ENCODE measurements at regions not wholly inside any gene's neighbourhood (a gene's known extent, or its start where the extent isn't known, plus 50 kb on each side); places are given as distances from the start of the nearest gene placed in this dataset.

GRCh38 chr6:27146706-27147505 lies 100.6 kb upstream of the PRSS16 start:
- peak; percentile 59 for DNase-seq
- Histone ChIP-seq H3K27me3 (ENCODE audit: low read depth) (no peaks in the 10 kb centered on the region), H3K9me3 (replicated peaks) (no peaks in the 10 kb centered on the region), H3K36me3 (peaks cover 13% of the 10 kb centered on the region), H3K4me3 (peak overlapping the region; percentile 74), H3K4me1 (peaks cover 35% of the 10 kb centered on the region), H3K27ac (replicated peaks) (peak overlapping the region; percentile 92)
- TF ChIP-seq CTCF (IDR thresholded peaks at IDR 0.05; ENCODE audit: borderline replicate concordance), result no peak
- intact Hi-C loops (cut with micrococcal nuclease), result no loop called here

DNA sequence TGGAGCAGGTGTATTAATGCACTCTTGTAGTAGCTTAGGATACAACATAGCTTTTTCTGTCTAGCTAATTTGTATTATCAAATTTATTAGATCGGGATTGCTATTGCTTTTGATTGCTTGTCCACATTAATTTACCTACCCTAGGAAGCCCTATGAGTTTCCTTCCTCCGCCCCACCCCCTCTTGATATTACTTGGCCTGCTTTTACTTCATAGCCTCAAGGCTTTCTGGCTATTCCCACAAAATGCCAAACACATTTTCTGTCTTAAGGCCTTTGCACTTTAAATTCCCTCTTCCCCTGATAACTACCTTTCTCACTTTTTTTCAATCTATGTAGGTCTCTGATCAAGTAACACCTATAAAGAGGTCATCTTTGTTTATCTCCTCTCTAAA lies 99.1 kb upstream of the PRSS16 start:
- Histone ChIP-seq H3K4me3 (no peak overlapping the region), H3K9me3 (replicated peaks) (no peaks in the 10 kb centered on the region), H3K36me3 (peaks cover 2% of the 10 kb centered on the region), H3K27ac (replicated peaks) (no peak overlapping the region), H3K27me3 (ENCODE audit: low read depth) (no peaks in the 10 kb centered on the region), H3K4me1 (peaks cover 34% of the 10 kb centered on the region)
- intact Hi-C loops (cut with micrococcal nuclease), result no loop called here
- TF ChIP-seq CTCF (IDR thresholded peaks at IDR 0.05; ENCODE audit: borderline replicate concordance), result no peak
- DNase-seq, result no peak

GRCh38 chr6:27149150-27149549 lies 98.4 kb upstream of the PRSS16 start:
- intact Hi-C loops (cut with micrococcal nuclease), result no loop called here
- TF ChIP-seq CTCF (IDR thresholded peaks at IDR 0.05; ENCODE audit: borderline replicate concordance), result no peak
- no peak overlapping the region for H3K4me3 ChIP-seq

DNA sequence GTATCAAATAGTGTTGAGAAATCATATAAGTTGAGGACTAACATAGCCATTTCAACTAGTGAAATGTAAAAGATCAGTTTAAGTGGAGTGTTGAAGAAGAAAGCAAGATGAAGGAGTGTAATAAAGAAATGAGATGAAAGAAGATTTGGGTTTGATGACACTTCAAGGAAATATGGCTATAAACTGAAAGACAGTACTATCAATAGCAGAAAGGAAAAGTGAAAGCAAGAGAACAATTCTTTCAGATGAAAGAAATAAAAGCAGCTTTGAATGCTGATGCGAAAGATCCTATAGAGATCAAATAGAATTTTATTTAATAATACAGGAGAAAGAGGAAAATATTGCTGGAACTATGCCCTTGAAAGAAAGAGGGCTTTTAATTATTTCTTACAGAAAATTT lies 92.8 kb upstream of the PRSS16 start:
- no peak overlapping the region for H3K27ac ChIP-seq (replicated peaks)
- DNase-seq, result no peak
- H3K27me3 ChIP-seq (ENCODE audit: low read depth), result peaks cover 6% of the 10 kb centered on the region

More at GRCh38 chr6:27149150-27149549, 98.4 kb upstream of the PRSS16 start:
- H3K4me1 ChIP-seq, result peaks cover 27% of the 10 kb centered on the region
- no peak for DNase-seq
- H3K36me3 ChIP-seq, result no peaks in the 10 kb centered on the region
- no peaks in the 10 kb centered on the region for H3K9me3 ChIP-seq (replicated peaks)
- H3K27ac ChIP-seq (replicated peaks), result no peak overlapping the region
- no peaks in the 10 kb centered on the region for H3K27me3 ChIP-seq (ENCODE audit: low read depth)

DNA sequence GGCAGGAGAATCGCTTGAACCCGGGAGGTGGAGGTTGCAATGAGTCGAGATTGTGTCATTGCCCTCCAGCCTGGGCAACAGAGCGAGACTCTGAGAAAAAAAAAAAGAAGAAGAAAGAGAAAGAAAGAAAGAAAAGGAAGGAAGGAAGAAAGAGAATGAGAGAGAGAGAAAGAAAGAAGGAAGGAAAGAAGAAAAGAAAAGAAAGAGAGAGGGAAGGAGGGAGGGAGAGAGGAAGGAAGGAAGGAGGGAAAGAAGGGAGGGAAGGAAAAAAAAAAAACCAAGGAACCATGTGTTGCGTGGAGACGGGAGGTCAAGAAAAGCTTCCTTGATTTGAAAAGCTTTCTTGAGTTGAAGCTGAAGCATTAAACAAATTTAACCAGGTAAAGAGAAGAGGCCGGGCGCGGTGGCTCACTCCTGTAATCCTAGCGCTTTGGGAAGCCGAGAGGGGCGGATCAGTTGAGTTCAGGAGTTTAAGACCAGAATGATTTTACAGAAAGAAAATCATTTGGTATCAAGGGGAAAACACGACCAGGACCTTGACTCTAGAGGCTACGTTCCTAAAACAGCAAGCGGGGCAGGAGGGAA lies 90.5 kb upstream of the PRSS16 start:
- no peaks in the 10 kb centered on the region for H3K36me3 ChIP-seq
- peaks cover 6% of the 10 kb centered on the region for H3K27me3 ChIP-seq (ENCODE audit: low read depth)
- H3K9me3 ChIP-seq (replicated peaks), result no peaks in the 10 kb centered on the region
- no peak for TF ChIP-seq CTCF (IDR thresholded peaks at IDR 0.05; ENCODE audit: borderline replicate concordance)
- intact Hi-C loops (cut with micrococcal nuclease), result no loop called here
- H3K4me1 ChIP-seq, result peaks cover 15% of the 10 kb centered on the region
- no peak for DNase-seq
- H3K27ac ChIP-seq (replicated peaks), result no peak overlapping the region
- peak overlapping the region; percentile 63 for H3K4me3 ChIP-seq

More for the DNA sequence above, 92.8 kb upstream of the PRSS16 start:
- Histone ChIP-seq H3K4me3 (no peak overlapping the region), H3K36me3 (no peaks in the 10 kb centered on the region), H3K9me3 (replicated peaks) (no peaks in the 10 kb centered on the region), H3K4me1 (peaks cover 11% of the 10 kb centered on the region)
- no peak for TF ChIP-seq CTCF (IDR thresholded peaks at IDR 0.05; ENCODE audit: borderline replicate concordance)
- intact Hi-C loops (cut with micrococcal nuclease), result no loop called here
